ENCODE measurements at regions not wholly inside any gene's neighbourhood (a gene's known extent, or its start where the extent isn't known, plus 50 kb on each side); places are given as distances from the start of the nearest gene placed in this dataset.

GRCh38 chr2:64369706-64370105 lies 84.3 kb upstream of the LGALSL start:
- no peak for DNase-seq

GRCh38 chr2:64371727-64372126 lies 82.2 kb upstream of the LGALSL start:
- DNase-seq: no peak

GRCh38 chr2:64374686-64375085 lies 79.3 kb upstream of the LGALSL start:
- no peak for DNase-seq

DNA sequence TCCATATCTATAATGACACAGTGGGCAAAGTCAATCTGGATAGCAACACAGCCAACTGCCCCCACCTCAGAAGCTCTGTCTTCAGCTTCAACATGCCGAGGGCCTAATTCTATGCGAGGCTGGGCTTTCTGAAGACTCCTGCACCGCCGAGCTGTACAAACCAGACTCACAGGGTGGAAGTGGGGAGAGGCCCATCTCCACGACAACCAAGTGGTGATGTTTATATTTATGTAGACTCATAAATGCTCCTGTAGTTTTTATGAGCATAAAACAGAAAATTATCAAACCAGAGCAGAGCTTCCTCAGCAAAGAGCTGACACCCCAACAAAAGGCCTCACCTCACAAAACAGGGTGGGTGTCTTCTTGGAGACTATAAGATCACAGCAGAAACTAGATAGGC lies 77.0 kb upstream of the LGALSL start:
- DNase-seq: no peak

DNA sequence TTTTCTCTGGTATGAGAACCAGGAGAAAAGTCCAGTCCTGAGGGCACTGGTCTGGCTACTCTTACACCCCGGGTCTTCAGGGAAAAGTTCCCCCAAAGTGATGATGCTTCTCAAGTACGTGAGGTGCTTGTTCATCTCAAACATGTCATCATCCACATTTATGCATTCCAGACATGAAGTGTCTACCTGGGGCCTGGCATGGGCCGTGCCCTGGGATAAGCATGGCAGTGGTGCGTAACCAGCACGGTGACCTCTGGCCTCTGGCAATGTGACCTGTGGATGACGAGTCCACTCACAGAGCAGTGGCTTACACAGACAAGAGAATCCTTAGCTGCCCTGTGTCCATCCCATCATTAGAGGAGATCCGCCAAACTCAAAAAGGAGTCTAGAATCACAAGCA lies 74.8 kb upstream of the LGALSL start:
- DNase-seq: no peak

DNA sequence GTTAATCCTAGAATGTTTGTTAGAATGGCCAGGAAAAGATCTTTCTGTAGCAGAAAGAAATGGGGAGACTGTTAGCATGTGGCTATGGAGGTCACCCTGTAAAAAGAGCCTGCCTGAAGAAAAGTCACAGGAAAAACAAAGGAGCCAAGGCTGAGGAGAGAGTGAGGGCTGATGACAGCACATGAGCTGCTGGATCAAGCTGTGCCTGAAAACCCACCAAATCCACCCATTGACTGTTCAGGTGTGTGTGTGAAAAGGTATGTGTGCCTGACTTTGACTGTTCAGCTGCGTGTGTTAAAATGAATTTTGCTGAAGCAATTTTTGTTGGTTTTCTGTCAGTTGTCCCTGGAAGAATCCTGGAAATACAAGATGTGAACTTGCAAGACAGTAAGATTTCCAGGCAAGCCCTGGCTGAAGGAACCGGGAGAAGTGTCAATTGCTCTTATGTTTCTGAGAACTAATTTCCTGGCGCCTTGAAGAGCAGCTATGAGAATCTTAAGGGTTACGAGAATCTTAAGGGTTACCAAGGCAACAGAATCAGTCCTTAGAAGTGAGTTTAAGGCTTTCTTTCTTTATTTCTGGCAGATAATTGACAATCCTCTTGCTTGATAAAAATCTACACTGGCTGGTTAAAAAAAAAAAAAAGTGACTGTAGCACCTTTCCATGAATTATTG lies 73.0 kb upstream of the LGALSL start:
- DNase-seq: no peak

GRCh38 chr2:64383016-64383591 lies 70.9 kb upstream of the LGALSL start:
- DNase-seq: no peak

GRCh38 chr2:64383881-64384280 lies 70.1 kb upstream of the LGALSL start:
- no peak for DNase-seq

GRCh38 chr2:64386676-64387075 lies 67.3 kb upstream of the LGALSL start:
- DNase-seq: no peak

- no peak for DNase-seq
These were observed 63.4 kb upstream of the LGALSL start for GRCh38 chr2:64390586-64390985.

- no peak for DNase-seq
These were observed 62.5 kb upstream of the LGALSL start for GRCh38 chr2:64391424-64391823.

DNA sequence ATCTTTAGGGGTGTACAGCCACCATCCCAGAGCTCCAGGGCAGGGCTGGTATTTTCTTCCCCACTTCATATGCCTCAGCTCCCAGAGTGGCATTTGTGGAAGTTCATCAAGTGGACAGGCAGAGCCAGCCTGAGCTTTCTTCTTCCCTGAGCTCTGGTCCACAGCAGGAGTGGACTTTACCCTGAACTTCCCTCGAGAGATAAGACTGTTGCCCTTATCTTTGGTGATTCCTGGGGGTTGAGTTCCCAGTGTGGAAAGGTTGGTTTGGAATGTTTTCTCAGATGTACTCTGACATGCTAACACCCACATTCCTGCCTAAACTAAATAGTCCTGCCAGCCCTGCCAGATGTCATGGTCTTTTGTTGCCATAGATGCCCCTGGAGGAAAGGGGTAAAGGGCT lies 62.0 kb upstream of the LGALSL start:
- DNase-seq: no peak

GRCh38 chr2:64392529-64392928 lies 61.4 kb upstream of the LGALSL start:
- no peak for DNase-seq

- no peak for DNase-seq
These were observed 60.5 kb upstream of the LGALSL start for GRCh38 chr2:64393383-64394010.

DNA sequence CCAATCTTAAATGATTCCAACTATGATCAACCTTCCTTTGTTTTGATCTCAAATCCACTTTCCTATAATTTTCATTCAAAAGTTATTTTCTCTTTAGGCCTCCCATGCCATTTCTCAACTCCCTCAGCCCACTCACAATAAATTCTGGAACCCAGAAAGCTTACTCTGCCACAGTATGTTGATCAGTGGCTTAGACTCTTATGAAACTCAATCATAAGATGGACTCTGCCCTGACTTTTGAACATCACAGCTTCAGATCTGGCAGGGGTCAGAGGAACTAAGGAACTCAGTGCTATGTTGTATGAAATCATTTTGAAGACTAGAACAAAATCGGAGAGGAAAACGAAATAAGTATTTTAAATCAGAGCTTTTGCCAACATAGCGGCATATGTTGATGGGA lies 59.8 kb upstream of the LGALSL start:
- no peak for DNase-seq

DNA sequence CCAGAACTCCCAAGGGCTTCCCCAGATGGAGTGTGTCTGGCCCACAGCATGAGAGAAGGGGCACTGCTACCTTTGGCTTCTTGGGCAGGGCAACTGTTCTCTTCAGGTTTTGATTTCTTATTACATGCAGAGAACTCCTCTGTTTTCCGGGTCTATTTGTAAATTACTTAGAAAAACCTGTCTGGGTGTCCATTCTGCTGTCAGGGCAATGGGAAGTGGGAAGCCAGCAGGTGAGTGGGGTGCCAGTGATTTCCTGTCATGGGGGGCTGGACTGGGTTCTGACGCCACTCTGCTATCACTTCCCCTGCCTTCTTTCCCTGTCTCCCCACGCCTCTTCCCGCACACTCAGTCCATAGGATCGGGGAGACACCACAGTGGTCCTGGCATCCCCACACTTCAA lies 58.0 kb upstream of the LGALSL start:
- no peak for DNase-seq

- DNase-seq: no peak
These were observed 57.4 kb upstream of the LGALSL start for GRCh38 chr2:64396551-64396950.

- DNase-seq: no peak
These were observed 55.3 kb upstream of the LGALSL start for GRCh38 chr2:64398516-64399129.

- no peak for DNase-seq
These were observed 54.4 kb upstream of the LGALSL start for GRCh38 chr2:64399521-64399920.

DNA sequence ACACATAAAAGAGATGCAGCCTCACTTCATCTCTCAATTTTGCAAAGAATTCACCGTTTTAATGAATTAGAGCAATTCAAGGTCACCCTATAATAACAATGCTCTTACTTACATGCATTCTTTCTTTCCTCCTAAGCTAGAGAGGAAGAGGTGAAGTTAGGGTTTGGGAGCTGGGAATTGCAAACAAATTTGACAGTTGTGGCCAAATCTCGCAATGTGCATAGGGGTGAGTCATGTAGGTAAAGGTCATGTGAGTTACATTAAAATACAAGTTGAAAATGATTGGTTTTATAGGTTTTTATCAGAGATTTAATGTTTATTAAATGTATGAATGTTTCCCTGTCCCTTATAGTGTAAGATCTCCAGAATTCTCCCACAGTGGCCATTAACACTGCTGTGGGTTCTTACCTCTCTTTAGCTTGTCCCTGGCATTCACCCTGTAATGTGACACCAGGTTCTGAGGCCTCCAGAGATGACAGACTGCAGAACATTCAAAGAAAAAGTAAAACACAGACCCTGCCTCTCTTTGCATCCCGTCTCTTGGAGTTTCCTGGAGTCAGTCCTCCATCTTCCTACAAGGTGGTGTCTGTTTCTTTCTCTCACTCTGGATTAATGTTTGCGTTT lies 53.7 kb upstream of the LGALSL start:
- no peak for DNase-seq

DNA sequence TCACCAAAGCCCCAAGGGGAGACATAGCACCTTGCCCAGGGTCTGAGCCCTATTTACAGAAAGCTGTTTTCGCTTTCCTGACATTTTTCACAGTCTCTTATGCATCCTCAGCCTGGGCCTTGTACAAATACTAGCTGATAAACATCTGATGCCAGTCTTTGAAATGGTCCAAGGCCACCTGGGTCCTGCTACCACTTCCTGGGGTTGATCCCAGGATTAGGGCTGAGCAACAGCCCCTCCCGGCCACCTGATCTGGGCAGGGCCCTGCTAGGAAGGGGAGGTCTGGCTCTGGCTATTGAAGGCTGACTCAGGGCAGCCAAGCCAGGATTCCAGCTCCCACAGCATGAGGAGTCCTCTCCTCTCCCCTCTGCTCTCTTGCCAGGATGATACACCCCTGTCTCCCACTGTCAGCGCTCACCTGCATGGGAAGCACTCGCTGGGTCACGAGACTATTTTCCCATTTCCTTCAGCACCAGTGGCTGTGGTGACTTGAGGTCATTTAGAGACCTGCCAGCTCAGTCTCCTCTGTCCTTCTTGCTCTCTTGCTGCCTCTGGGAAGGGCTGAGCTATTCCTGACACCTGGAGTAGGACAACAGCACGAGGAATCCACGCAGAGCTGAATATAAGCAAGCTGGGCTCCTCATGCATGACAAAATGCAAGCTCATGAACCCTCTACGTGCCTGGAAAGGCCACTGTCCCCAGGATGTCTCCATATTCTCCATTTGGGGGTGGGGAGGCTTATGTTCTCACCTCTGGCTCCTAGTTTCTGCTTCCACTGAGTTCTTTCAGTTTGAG lies 53.0 kb upstream of the LGALSL start:
- DNase-seq: no peak

- no peak for DNase-seq
These were observed 52.5 kb upstream of the LGALSL start for GRCh38 chr2:64401529-64401880.
